PC-3 (cell line): ENCODE measurements at regions not wholly inside any gene's neighbourhood (a gene's known extent, or its start where the extent isn't known, plus 50 kb on each side); places are given as distances from the start of the nearest gene placed in this dataset.

Experiments used
- EZH2 ChIP-seq: fragments of 300-600 bp; sonication (generic); IDR thresholded peaks from one replicate; pipeline ENCODE4 v1.6.1; 2017; ENCODE audit warnings: antibody characterized with exemption, mild to moderate bottlenecking, low read length; ENCODE audit not compliant: unreplicated experiment
- EZH2phosphoT487 ChIP-seq: fragments of 300-600 bp; sonication (generic); IDR thresholded peaks from 2 replicates; pipeline ENCODE4 v1.6.1; 2018; ENCODE audit warnings: mild to moderate bottlenecking, antibody characterized with exemption, low read length, borderline replicate concordance
- TF ChIP-seq, protein P1 (sequence below): fragments of 300-600 bp; sonication (generic); conservative IDR thresholded peaks from 2 replicates; pipeline ENCODE4 v1.5.1; 2017; ENCODE audit warnings: antibody characterized with exemption, low read depth, mild to moderate bottlenecking, low read length

DNA sequence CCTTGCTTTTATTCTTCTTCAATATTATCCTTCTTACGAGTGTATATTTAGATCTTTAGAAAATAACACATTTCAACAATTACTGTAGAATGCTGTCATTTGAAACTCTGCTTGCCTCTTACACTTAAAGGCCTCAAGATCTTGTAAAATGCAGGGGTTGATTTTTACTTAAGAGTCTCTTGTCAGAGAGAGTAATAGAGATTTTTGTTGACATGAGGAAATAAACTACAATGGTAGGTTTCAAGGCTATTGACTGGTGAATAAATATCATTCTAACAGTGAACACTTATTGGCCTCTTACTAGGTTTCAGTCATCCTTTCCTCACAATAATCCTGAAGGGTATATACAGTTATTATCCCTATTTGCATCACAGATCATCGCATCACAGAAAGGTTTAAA lies 344.6 kb downstream of the GBE1 start:
- TF ChIP-seq, protein P1, sequence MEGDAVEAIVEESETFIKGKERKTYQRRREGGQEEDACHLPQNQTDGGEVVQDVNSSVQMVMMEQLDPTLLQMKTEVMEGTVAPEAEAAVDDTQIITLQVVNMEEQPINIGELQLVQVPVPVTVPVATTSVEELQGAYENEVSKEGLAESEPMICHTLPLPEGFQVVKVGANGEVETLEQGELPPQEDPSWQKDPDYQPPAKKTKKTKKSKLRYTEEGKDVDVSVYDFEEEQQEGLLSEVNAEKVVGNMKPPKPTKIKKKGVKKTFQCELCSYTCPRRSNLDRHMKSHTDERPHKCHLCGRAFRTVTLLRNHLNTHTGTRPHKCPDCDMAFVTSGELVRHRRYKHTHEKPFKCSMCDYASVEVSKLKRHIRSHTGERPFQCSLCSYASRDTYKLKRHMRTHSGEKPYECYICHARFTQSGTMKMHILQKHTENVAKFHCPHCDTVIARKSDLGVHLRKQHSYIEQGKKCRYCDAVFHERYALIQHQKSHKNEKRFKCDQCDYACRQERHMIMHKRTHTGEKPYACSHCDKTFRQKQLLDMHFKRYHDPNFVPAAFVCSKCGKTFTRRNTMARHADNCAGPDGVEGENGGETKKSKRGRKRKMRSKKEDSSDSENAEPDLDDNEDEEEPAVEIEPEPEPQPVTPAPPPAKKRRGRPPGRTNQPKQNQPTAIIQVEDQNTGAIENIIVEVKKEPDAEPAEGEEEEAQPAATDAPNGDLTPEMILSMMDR = no peak
- TF ChIP-seq EZH2phosphoT487 (no peak), EZH2 (no peak)
